ENCODE measurements at regions not wholly inside any gene's neighbourhood (a gene's known extent, or its start where the extent isn't known, plus 50 kb on each side); places are given as distances from the start of the nearest gene placed in this dataset.

GRCh38 chr6:149184523-149184922, 133.0 kb upstream of the TAB2 start:
- H3K4me1 ChIP-seq (ENCODE audit: control insufficient read depth, insufficient read depth, low read depth, low read length): no peaks in the 10 kb centered on the region
- no peak overlapping the region for H3K23ac ChIP-seq (ENCODE audit: low read length in 2 of 2)
- no peak overlapping the region for H2BK120ac ChIP-seq (ENCODE audit: low read depth, low read length)
- H3K36me3 ChIP-seq (ENCODE audit: control insufficient read depth in 1 of 2, insufficient read depth in 2 of 2, low read depth in 1 of 2, low read length in 2 of 2): no peaks in the 10 kb centered on the region
- 95% methylated on average over 2 of the region's 2 CpGs for WGBS
- no peak overlapping the region for H3K4me2 ChIP-seq (ENCODE audit: low read length, poor library complexity, severe bottlenecking)
- peaks cover 39% of the 10 kb centered on the region for H3K9me3 ChIP-seq (ENCODE audit: control insufficient read depth, low read length)
- H3K79me1 ChIP-seq (replicated peaks; ENCODE audit: low read length, poor library complexity, severe bottlenecking): no peaks in the 10 kb centered on the region
- no peak for DNase-seq
- H3K27ac ChIP-seq (ENCODE audit: low read length, poor library complexity, severe bottlenecking): no peak overlapping the region
- no peak overlapping the region for H2BK5ac ChIP-seq (ENCODE audit: low read depth, low read length, poor library complexity, severe bottlenecking)
- no peak overlapping the region for H4K8ac ChIP-seq (ENCODE audit: low read length)
- H3K4ac ChIP-seq (ENCODE audit: low read depth in 1 of 2, low read length in 2 of 2): no peak overlapping the region
- H4K91ac ChIP-seq (ENCODE audit: low read length): no peak overlapping the region
- H2BK15ac ChIP-seq (ENCODE audit: low read depth, poor library complexity, severe bottlenecking): no peak overlapping the region
- H3K27me3 ChIP-seq (ENCODE audit: control insufficient read depth in 1 of 2, insufficient read depth in 1 of 2, low read length in 2 of 2): no peaks in the 10 kb centered on the region
- no peak overlapping the region for H3K18ac ChIP-seq (ENCODE audit: low read depth in 1 of 2, low read length in 2 of 2)
- no peak overlapping the region for H2AFZ ChIP-seq (ENCODE audit: low read depth, low read length)
- H3K4me3 ChIP-seq (ENCODE audit: insufficient read depth in 1 of 2, low read depth in 1 of 2, low read length in 2 of 2): no peak overlapping the region
- H3K14ac ChIP-seq (ENCODE audit: low read length in 2 of 2): no peak overlapping the region
- H2AK5ac ChIP-seq (ENCODE audit: low read length, severe bottlenecking): no peak overlapping the region
- no peak overlapping the region for H3K9ac ChIP-seq (ENCODE audit: low read length)
- H2BK12ac ChIP-seq (ENCODE audit: low read length in 2 of 2): no peak overlapping the region

- Histone ChIP-seq H3K36me3 (ENCODE audit: control insufficient read depth in 1 of 2, insufficient read depth in 2 of 2, low read depth in 1 of 2, low read length in 2 of 2) (no peaks in the 10 kb centered on the region), H2AK5ac (ENCODE audit: low read length, severe bottlenecking) (no peak overlapping the region), H3K27me3 (ENCODE audit: control insufficient read depth in 1 of 2, insufficient read depth in 1 of 2, low read length in 2 of 2) (no peaks in the 10 kb centered on the region), H4K8ac (ENCODE audit: low read length) (no peak overlapping the region), H3K4ac (ENCODE audit: low read depth in 1 of 2, low read length in 2 of 2) (no peak overlapping the region), H2BK12ac (ENCODE audit: low read length in 2 of 2) (no peak overlapping the region), H3K27ac (ENCODE audit: low read length, poor library complexity, severe bottlenecking) (no peak overlapping the region), H2BK15ac (ENCODE audit: low read depth, poor library complexity, severe bottlenecking) (no peak overlapping the region), H3K4me1 (ENCODE audit: control insufficient read depth, insufficient read depth, low read depth, low read length) (no peaks in the 10 kb centered on the region), H2BK120ac (ENCODE audit: low read depth, low read length) (no peak overlapping the region), H3K14ac (ENCODE audit: low read length in 2 of 2) (no peak overlapping the region), H3K79me1 (replicated peaks; ENCODE audit: low read length, poor library complexity, severe bottlenecking) (no peaks in the 10 kb centered on the region), H4K91ac (ENCODE audit: low read length) (no peak overlapping the region), H2AFZ (ENCODE audit: low read depth, low read length) (no peak overlapping the region), H3K9ac (ENCODE audit: low read length) (no peak overlapping the region), H2BK5ac (ENCODE audit: low read depth, low read length, poor library complexity, severe bottlenecking) (no peak overlapping the region), H3K18ac (ENCODE audit: low read depth in 1 of 2, low read length in 2 of 2) (no peak overlapping the region), H3K4me3 (ENCODE audit: insufficient read depth in 1 of 2, low read depth in 1 of 2, low read length in 2 of 2) (no peak overlapping the region), H3K4me2 (ENCODE audit: low read length, poor library complexity, severe bottlenecking) (no peak overlapping the region), H3K9me3 (ENCODE audit: control insufficient read depth, low read length) (peaks cover 39% of the 10 kb centered on the region), H3K23ac (ENCODE audit: low read length in 2 of 2) (no peak overlapping the region)
- 93% methylated on average over 5 of the region's 7 CpGs for WGBS
- no peak for DNase-seq
Measured at GRCh38 chr6:149185799-149186357, 131.6 kb upstream of the TAB2 start.

GRCh38 chr6:149186873-149187272, 130.6 kb upstream of the TAB2 start:
- 100% methylated on average over 2 of the region's 2 CpGs for WGBS
- Histone ChIP-seq H3K4ac (ENCODE audit: low read depth in 1 of 2, low read length in 2 of 2) (no peak overlapping the region), H2BK120ac (ENCODE audit: low read depth, low read length) (no peak overlapping the region), H2AK5ac (ENCODE audit: low read length, severe bottlenecking) (no peak overlapping the region), H2BK12ac (ENCODE audit: low read length in 2 of 2) (no peak overlapping the region), H3K14ac (ENCODE audit: low read length in 2 of 2) (no peak overlapping the region), H2BK5ac (ENCODE audit: low read depth, low read length, poor library complexity, severe bottlenecking) (no peak overlapping the region), H3K23ac (ENCODE audit: low read length in 2 of 2) (no peak overlapping the region), H4K8ac (ENCODE audit: low read length) (no peak overlapping the region), H2BK15ac (ENCODE audit: low read depth, poor library complexity, severe bottlenecking) (no peak overlapping the region), H3K9ac (ENCODE audit: low read length) (no peak overlapping the region), H3K27ac (ENCODE audit: low read length, poor library complexity, severe bottlenecking) (no peak overlapping the region), H3K4me3 (ENCODE audit: insufficient read depth in 1 of 2, low read depth in 1 of 2, low read length in 2 of 2) (no peak overlapping the region), H4K91ac (ENCODE audit: low read length) (no peak overlapping the region), H3K4me2 (ENCODE audit: low read length, poor library complexity, severe bottlenecking) (no peak overlapping the region), H2AFZ (ENCODE audit: low read depth, low read length) (no peak overlapping the region), H3K79me1 (replicated peaks; ENCODE audit: low read length, poor library complexity, severe bottlenecking) (no peaks in the 10 kb centered on the region), H3K36me3 (ENCODE audit: control insufficient read depth in 1 of 2, insufficient read depth in 2 of 2, low read depth in 1 of 2, low read length in 2 of 2) (no peaks in the 10 kb centered on the region), H3K4me1 (ENCODE audit: control insufficient read depth, insufficient read depth, low read depth, low read length) (no peaks in the 10 kb centered on the region), H3K27me3 (ENCODE audit: control insufficient read depth in 1 of 2, insufficient read depth in 1 of 2, low read length in 2 of 2) (no peaks in the 10 kb centered on the region), H3K9me3 (ENCODE audit: control insufficient read depth, low read length) (peaks cover 39% of the 10 kb centered on the region), H3K18ac (ENCODE audit: low read depth in 1 of 2, low read length in 2 of 2) (no peak overlapping the region)
- DNase-seq: no peak

DNA sequence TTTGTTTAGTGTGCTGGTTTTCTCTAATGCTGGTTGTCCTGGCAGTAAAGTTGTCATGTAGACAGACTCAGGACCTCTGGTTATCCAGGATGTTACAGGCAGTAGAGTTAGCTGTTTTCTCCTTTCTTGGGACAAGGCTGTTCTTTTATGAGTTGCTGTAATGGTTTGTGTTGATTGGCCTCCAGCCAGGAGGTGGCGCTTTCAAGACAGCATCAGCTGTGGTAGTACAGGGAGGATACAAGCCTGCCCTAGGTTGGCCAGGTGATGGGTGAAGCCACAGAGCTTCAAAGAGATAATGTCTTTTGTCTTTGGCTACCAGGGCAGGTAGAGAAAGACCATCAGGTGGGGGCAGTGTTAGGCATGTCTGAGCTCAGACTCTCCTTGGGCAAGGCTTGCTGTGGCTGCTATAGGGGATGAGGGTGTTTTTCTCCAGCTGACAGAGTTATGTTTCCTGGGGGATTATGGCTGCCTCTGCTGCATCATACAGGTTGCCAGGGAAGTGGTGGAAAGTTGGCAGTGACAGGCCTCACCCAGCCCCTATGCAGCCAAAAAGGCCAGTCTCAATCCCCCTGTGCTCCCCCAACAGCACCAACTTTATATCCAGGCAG, 127.2 kb upstream of the TAB2 start:
- Histone ChIP-seq H3K18ac (ENCODE audit: low read depth in 1 of 2, low read length in 2 of 2) (no peak overlapping the region), H3K4me2 (ENCODE audit: low read length, poor library complexity, severe bottlenecking) (no peak overlapping the region), H2AFZ (ENCODE audit: low read depth, low read length) (no peak overlapping the region), H3K9me3 (ENCODE audit: control insufficient read depth, low read length) (peaks cover 33% of the 10 kb centered on the region), H3K9ac (ENCODE audit: low read length) (no peak overlapping the region), H3K4me1 (ENCODE audit: control insufficient read depth, insufficient read depth, low read depth, low read length) (no peaks in the 10 kb centered on the region), H2BK15ac (ENCODE audit: low read depth, poor library complexity, severe bottlenecking) (no peak overlapping the region), H2BK5ac (ENCODE audit: low read depth, low read length, poor library complexity, severe bottlenecking) (no peak overlapping the region), H3K4ac (ENCODE audit: low read depth in 1 of 2, low read length in 2 of 2) (no peak overlapping the region), H3K79me1 (replicated peaks; ENCODE audit: low read length, poor library complexity, severe bottlenecking) (no peaks in the 10 kb centered on the region), H4K8ac (ENCODE audit: low read length) (no peak overlapping the region), H2BK12ac (ENCODE audit: low read length in 2 of 2) (no peak overlapping the region), H3K27ac (ENCODE audit: low read length, poor library complexity, severe bottlenecking) (no peak overlapping the region), H4K91ac (ENCODE audit: low read length) (no peak overlapping the region), H3K14ac (ENCODE audit: low read length in 2 of 2) (no peak overlapping the region), H3K4me3 (ENCODE audit: insufficient read depth in 1 of 2, low read depth in 1 of 2, low read length in 2 of 2) (no peak overlapping the region), H3K23ac (ENCODE audit: low read length in 2 of 2) (no peak overlapping the region), H3K36me3 (ENCODE audit: control insufficient read depth in 1 of 2, insufficient read depth in 2 of 2, low read depth in 1 of 2, low read length in 2 of 2) (no peaks in the 10 kb centered on the region), H2AK5ac (ENCODE audit: low read length, severe bottlenecking) (no peak overlapping the region), H3K27me3 (ENCODE audit: control insufficient read depth in 1 of 2, insufficient read depth in 1 of 2, low read length in 2 of 2) (no peaks in the 10 kb centered on the region), H2BK120ac (ENCODE audit: low read depth, low read length) (no peak overlapping the region)
- peak; percentile 23 for DNase-seq
- 53% methylated on average over 1 of the region's 1 CpG for WGBS

All from mesenchymal stem cell (in vitro differentiated cells and primary cell).